ENCODE measurements at regions not wholly inside any gene's neighbourhood (a gene's known extent, or its start where the extent isn't known, plus 50 kb on each side); places are given as distances from the start of the nearest gene placed in this dataset.

- intact Hi-C loops (cut with DNase I): no loop called here
- H3K4me1 ChIP-seq: no peaks in the 10 kb centered on the region
- TF ChIP-seq CTCF (IDR thresholded peaks at IDR 0.05): no peak
- TF ChIP-seq POLR2AphosphoS5 (IDR thresholded peaks at IDR 0.05; ENCODE audit: insufficient read depth in 1 of 2, low read depth in 1 of 2): no peak
- no peak for TF ChIP-seq POLR2A (IDR thresholded peaks at IDR 0.05)
- no peak overlapping the region for H3K27ac ChIP-seq
- H3K4me3 ChIP-seq: no peak overlapping the region
- no peaks in the 10 kb centered on the region for H3K36me3 ChIP-seq
- no peak for DNase-seq (ENCODE audit: extremely low spot score in 2 of 2)
- no peaks in the 10 kb centered on the region for H3K27me3 ChIP-seq
- no peaks in the 10 kb centered on the region for H3K9me3 ChIP-seq
Observed at GRCh38 chr1:88168126-88168525, 515.9 kb upstream of the PKN2 start.

GRCh38 chr1:88169139-88169538 is 514.9 kb upstream of the PKN2 start:
- no peak for DNase-seq (ENCODE audit: extremely low spot score in 2 of 2)
- no peak overlapping the region for H3K27ac ChIP-seq

GRCh38 chr1:88169939-88170338 is 514.1 kb upstream of the PKN2 start:
- H3K9me3 ChIP-seq: no peaks in the 10 kb centered on the region
- H3K4me1 ChIP-seq: no peaks in the 10 kb centered on the region
- H3K27ac ChIP-seq: no peak overlapping the region
- H3K27me3 ChIP-seq: no peaks in the 10 kb centered on the region
- H3K4me3 ChIP-seq: no peak overlapping the region
- no peak for DNase-seq (ENCODE audit: extremely low spot score in 2 of 2)
- no peaks in the 10 kb centered on the region for H3K36me3 ChIP-seq
- intact Hi-C loops (cut with DNase I): no loop called here
- TF ChIP-seq POLR2AphosphoS5 (IDR thresholded peaks at IDR 0.05; ENCODE audit: insufficient read depth in 1 of 2, low read depth in 1 of 2) (no peak), CTCF (IDR thresholded peaks at IDR 0.05) (no peak), POLR2A (IDR thresholded peaks at IDR 0.05) (no peak)

More at GRCh38 chr1:88169139-88169538, 514.9 kb upstream of the PKN2 start:
- H3K4me1 ChIP-seq: no peaks in the 10 kb centered on the region
- no peaks in the 10 kb centered on the region for H3K9me3 ChIP-seq
- no peaks in the 10 kb centered on the region for H3K36me3 ChIP-seq
- intact Hi-C loops (cut with DNase I): no loop called here
- no peak for TF ChIP-seq CTCF (IDR thresholded peaks at IDR 0.05)
- H3K27me3 ChIP-seq: no peaks in the 10 kb centered on the region
- H3K4me3 ChIP-seq: no peak overlapping the region

GRCh38 chr1:88175120-88175630 is 508.9 kb upstream of the PKN2 start:
- no peaks in the 10 kb centered on the region for H3K27me3 ChIP-seq
- no peak overlapping the region for H3K27ac ChIP-seq
- H3K4me3 ChIP-seq: no peak overlapping the region
- no peaks in the 10 kb centered on the region for H3K4me1 ChIP-seq
- no peaks in the 10 kb centered on the region for H3K9me3 ChIP-seq
- intact Hi-C loops (cut with DNase I): no loop called here
- DNase-seq (ENCODE audit: extremely low spot score in 2 of 2): no peak
- H3K36me3 ChIP-seq: no peaks in the 10 kb centered on the region
- no peak for TF ChIP-seq POLR2AphosphoS5 (IDR thresholded peaks at IDR 0.05; ENCODE audit: insufficient read depth in 1 of 2, low read depth in 1 of 2)
- TF ChIP-seq CTCF (IDR thresholded peaks at IDR 0.05): no peak
- no peak for TF ChIP-seq POLR2A (IDR thresholded peaks at IDR 0.05)

GRCh38 chr1:88175631-88176226 is 508.3 kb upstream of the PKN2 start:
- Histone ChIP-seq H3K9me3 (no peaks in the 10 kb centered on the region), H3K27me3 (no peaks in the 10 kb centered on the region), H3K4me3 (no peak overlapping the region), H3K4me1 (no peaks in the 10 kb centered on the region), H3K36me3 (no peaks in the 10 kb centered on the region), H3K27ac (no peak overlapping the region)
- intact Hi-C loops (cut with DNase I): no loop called here
- TF ChIP-seq CTCF (IDR thresholded peaks at IDR 0.05) (no peak), POLR2AphosphoS5 (IDR thresholded peaks at IDR 0.05; ENCODE audit: insufficient read depth in 1 of 2, low read depth in 1 of 2) (no peak), POLR2A (IDR thresholded peaks at IDR 0.05) (no peak)
- no peak for DNase-seq (ENCODE audit: extremely low spot score in 2 of 2)
